ENCODE measurements at regions not wholly inside any gene's neighbourhood (a gene's known extent, or its start where the extent isn't known, plus 50 kb on each side); places are given as distances from the start of the nearest gene placed in this dataset.

DNA sequence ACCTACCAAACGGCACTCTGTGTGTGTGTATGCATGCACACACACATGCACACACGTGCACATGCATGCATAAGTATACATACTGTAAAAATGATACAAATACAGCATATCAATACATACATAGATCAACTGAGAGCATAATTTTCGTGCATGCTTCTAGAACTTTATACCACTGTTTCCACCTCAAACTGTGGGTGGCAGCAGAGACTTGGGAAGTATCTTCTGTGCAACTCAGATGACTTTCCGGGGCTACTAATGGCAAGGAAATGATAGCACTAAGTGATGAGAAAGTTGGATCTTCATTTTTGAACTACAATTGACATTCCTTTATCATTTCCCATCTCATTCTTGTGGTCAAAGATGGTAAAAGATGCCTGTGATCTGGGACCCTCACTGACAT, 570.7 kb downstream of the REEP3 start:
- Mint-ChIP-seq H3K27ac (ENCODE audit: unreplicated experiment) (no peak overlapping the region), H3K36me3 (ENCODE audit: insufficient read depth, unreplicated experiment) (no peaks in the 10 kb centered on the region), H3K27me3 (ENCODE audit: unreplicated experiment) (no peaks in the 10 kb centered on the region), H3K9me3 (ENCODE audit: low read depth, unreplicated experiment) (no peaks in the 10 kb centered on the region), H3K4me1 (ENCODE audit: low read depth, unreplicated experiment) (peaks cover 8% of the 10 kb centered on the region), H3K4me3 (ENCODE audit: low read depth, unreplicated experiment) (no peak overlapping the region)
- DNase-seq, result peak; percentile 41
- intact Hi-C loops (cut with micrococcal nuclease; ENCODE audit: unreplicated experiment), result loop anchor here (2.0 to 10.0 kb wide), 2 partner anchors 335 to 883 kb away; no protein-coding TSS in a partner anchor
- CTCF ChIA-PET, result no interaction called here
- TF ChIP-seq CTCF (IDR thresholded peaks at IDR 0.05; ENCODE audit: unreplicated experiment), result peak; percentile 48
- no TSS peak for BruUV-seq (replicated peaks)

GRCh38 chr10:64093304-64093703, 572.1 kb downstream of the REEP3 start:
- no peak overlapping the region for H3K27ac Mint-ChIP-seq (ENCODE audit: unreplicated experiment)
- no peak for TF ChIP-seq CTCF (IDR thresholded peaks at IDR 0.05; ENCODE audit: unreplicated experiment)
- no peaks in the 10 kb centered on the region for H3K36me3 Mint-ChIP-seq (ENCODE audit: insufficient read depth, unreplicated experiment)
- no peaks in the 10 kb centered on the region for H3K9me3 Mint-ChIP-seq (ENCODE audit: low read depth, unreplicated experiment)
- no peak overlapping the region for H3K4me3 Mint-ChIP-seq (ENCODE audit: low read depth, unreplicated experiment)
- H3K4me1 Mint-ChIP-seq (ENCODE audit: low read depth, unreplicated experiment), result peaks cover 8% of the 10 kb centered on the region
- intact Hi-C loops (cut with micrococcal nuclease; ENCODE audit: unreplicated experiment), result loop anchor here (1.0 to 10.0 kb wide), 3 partner anchors 287 to 881 kb away; no protein-coding TSS in a partner anchor
- BruUV-seq (replicated peaks), result no TSS peak
- H3K27me3 Mint-ChIP-seq (ENCODE audit: unreplicated experiment), result no peaks in the 10 kb centered on the region
- no peak for DNase-seq
- CTCF ChIA-PET, result interaction anchor here (0.6 kb wide), 1 partner anchor 39 kb away, joined by 3 read pairs; no protein-coding TSS in a partner anchor

- no peak for TF ChIP-seq CTCF (IDR thresholded peaks at IDR 0.05; ENCODE audit: unreplicated experiment)
- BruUV-seq (replicated peaks), result no TSS peak
- intact Hi-C loops (cut with micrococcal nuclease; ENCODE audit: unreplicated experiment), result loop anchor here (1.0 to 10.0 kb wide), 3 partner anchors 286 to 881 kb away; no protein-coding TSS in a partner anchor
- Mint-ChIP-seq H3K4me3 (ENCODE audit: low read depth, unreplicated experiment) (no peak overlapping the region), H3K36me3 (ENCODE audit: insufficient read depth, unreplicated experiment) (no peaks in the 10 kb centered on the region), H3K27ac (ENCODE audit: unreplicated experiment) (no peak overlapping the region), H3K9me3 (ENCODE audit: low read depth, unreplicated experiment) (no peaks in the 10 kb centered on the region), H3K27me3 (ENCODE audit: unreplicated experiment) (no peaks in the 10 kb centered on the region), H3K4me1 (ENCODE audit: low read depth, unreplicated experiment) (peaks cover 8% of the 10 kb centered on the region)
- CTCF ChIA-PET, result interaction anchor here (0.6 kb wide), 1 partner anchor 40 kb away, joined by 3 read pairs; no protein-coding TSS in a partner anchor
- DNase-seq, result no peak
Measured at GRCh38 chr10:64093946-64094535, 572.8 kb downstream of the REEP3 start.

DNA sequence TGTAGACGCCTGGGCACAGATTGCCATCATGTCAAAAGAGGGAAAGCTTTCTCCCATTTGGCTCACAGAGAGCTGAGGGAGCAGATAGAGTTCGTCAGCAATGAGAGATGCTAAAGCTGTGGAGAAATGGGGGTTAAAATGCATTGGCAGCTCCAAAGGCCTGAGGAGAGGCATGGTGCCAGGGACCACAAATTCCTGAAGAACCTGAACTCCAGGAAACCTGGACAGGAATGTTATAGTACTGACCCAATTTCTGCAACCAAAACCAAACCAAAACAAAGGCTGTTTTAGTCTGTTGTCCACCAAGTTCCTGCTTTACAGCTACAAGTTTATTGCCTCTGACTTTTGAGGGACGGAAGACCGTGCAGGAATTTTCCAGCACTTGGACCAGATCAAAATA, 575.7 kb downstream of the REEP3 start:
- TF ChIP-seq CTCF (IDR thresholded peaks at IDR 0.05; ENCODE audit: unreplicated experiment), result no peak
- no TSS peak for BruUV-seq (replicated peaks)
- no peak overlapping the region for H3K4me3 Mint-ChIP-seq (ENCODE audit: low read depth, unreplicated experiment)
- DNase-seq, result no peak
- no peaks in the 10 kb centered on the region for H3K9me3 Mint-ChIP-seq (ENCODE audit: low read depth, unreplicated experiment)
- no peaks in the 10 kb centered on the region for H3K27me3 Mint-ChIP-seq (ENCODE audit: unreplicated experiment)
- no peak overlapping the region for H3K27ac Mint-ChIP-seq (ENCODE audit: unreplicated experiment)
- H3K4me1 Mint-ChIP-seq (ENCODE audit: low read depth, unreplicated experiment), result peaks cover 2% of the 10 kb centered on the region
- H3K36me3 Mint-ChIP-seq (ENCODE audit: insufficient read depth, unreplicated experiment), result no peaks in the 10 kb centered on the region
- intact Hi-C loops (cut with micrococcal nuclease; ENCODE audit: unreplicated experiment), result loop anchor here (10.0 kb wide), 1 partner anchor 878 kb away; no protein-coding TSS in a partner anchor
- CTCF ChIA-PET, result no interaction called here
